ENCODE measurements at regions not wholly inside any gene's neighbourhood (a gene's known extent, or its start where the extent isn't known, plus 50 kb on each side); places are given as distances from the start of the nearest gene placed in this dataset.

- Histone ChIP-seq H3K4me2 (ENCODE audit: low read depth, low read length) (no peak overlapping the region), H3K9me2 (replicated peaks; ENCODE audit: insufficient read depth, low read length) (no peaks in the 10 kb centered on the region), H3K27ac (ENCODE audit: low read length) (no peak overlapping the region), H2AFZ (ENCODE audit: low read length) (no peak overlapping the region), H3K9ac (ENCODE audit: low read length) (no peak overlapping the region), H3K4me3 (ENCODE audit: low read length) (no peak overlapping the region), H3F3A (ENCODE audit: insufficient read depth, low read length) (no peaks in the 10 kb centered on the region), H3K27me3 (replicated peaks; ENCODE audit: insufficient read depth, low read length) (no peaks in the 10 kb centered on the region), H3K4me1 (ENCODE audit: low read length) (no peaks in the 10 kb centered on the region), H3K36me3 (replicated peaks; ENCODE audit: insufficient read depth, low read length) (no peaks in the 10 kb centered on the region), H4K20me1 (ENCODE audit: insufficient read depth, low read length) (no peaks in the 10 kb centered on the region), H3K9me3 (replicated peaks; ENCODE audit: insufficient read depth, low read length) (no peaks in the 10 kb centered on the region), H3K79me2 (ENCODE audit: low read length) (no peaks in the 10 kb centered on the region)
- no peak for TF ChIP-seq EZH2phosphoT487 (IDR thresholded peaks at IDR 0.05; ENCODE audit: low read length)
- TF ChIP-seq EZH2 (optimal IDR thresholded peaks at IDR 0.05; ENCODE audit: low read depth, low read length), result no peak
- TF ChIP-seq CTCF (IDR thresholded peaks at IDR 0.05; ENCODE audit: low read length), result no peak
- DNase-seq, result no peak
Measured at GRCh38 chr10:91137011-91137643, 83.3 kb upstream of the PCGF5 start.

GRCh38 chr10:91137822-91138221, 82.6 kb upstream of the PCGF5 start:
- Histone ChIP-seq H4K20me1 (ENCODE audit: insufficient read depth, low read length) (no peaks in the 10 kb centered on the region), H3K9me2 (replicated peaks; ENCODE audit: insufficient read depth, low read length) (no peaks in the 10 kb centered on the region), H3K9ac (ENCODE audit: low read length) (no peak overlapping the region), H3K36me3 (replicated peaks; ENCODE audit: insufficient read depth, low read length) (no peaks in the 10 kb centered on the region), H3K79me2 (ENCODE audit: low read length) (no peaks in the 10 kb centered on the region), H3F3A (ENCODE audit: insufficient read depth, low read length) (no peaks in the 10 kb centered on the region), H3K27ac (ENCODE audit: low read length) (no peak overlapping the region), H3K4me3 (ENCODE audit: low read length) (no peak overlapping the region), H3K27me3 (replicated peaks; ENCODE audit: insufficient read depth, low read length) (no peaks in the 10 kb centered on the region), H2AFZ (ENCODE audit: low read length) (no peak overlapping the region), H3K4me1 (ENCODE audit: low read length) (no peaks in the 10 kb centered on the region), H3K9me3 (replicated peaks; ENCODE audit: insufficient read depth, low read length) (no peaks in the 10 kb centered on the region), H3K4me2 (ENCODE audit: low read depth, low read length) (no peak overlapping the region)
- TF ChIP-seq EZH2phosphoT487 (IDR thresholded peaks at IDR 0.05; ENCODE audit: low read length), result no peak
- TF ChIP-seq EZH2 (optimal IDR thresholded peaks at IDR 0.05; ENCODE audit: low read depth, low read length), result no peak
- no peak for TF ChIP-seq CTCF (IDR thresholded peaks at IDR 0.05; ENCODE audit: low read length)
- DNase-seq, result no peak

- TF ChIP-seq EZH2 (optimal IDR thresholded peaks at IDR 0.05; ENCODE audit: low read depth, low read length), result no peak
- TF ChIP-seq CTCF (IDR thresholded peaks at IDR 0.05; ENCODE audit: low read length), result no peak
- no peak for TF ChIP-seq EZH2phosphoT487 (IDR thresholded peaks at IDR 0.05; ENCODE audit: low read length)
- H3K9ac ChIP-seq (ENCODE audit: low read length), result no peak overlapping the region
- no peak overlapping the region for H3K27ac ChIP-seq (ENCODE audit: low read length)
- no peak for DNase-seq
- H3K4me3 ChIP-seq (ENCODE audit: low read length), result no peak overlapping the region
- H3K27me3 ChIP-seq (replicated peaks; ENCODE audit: insufficient read depth, low read length), result no peaks in the 10 kb centered on the region
- H3K9me2 ChIP-seq (replicated peaks; ENCODE audit: insufficient read depth, low read length), result no peaks in the 10 kb centered on the region
- H3K79me2 ChIP-seq (ENCODE audit: low read length), result no peaks in the 10 kb centered on the region
- H4K20me1 ChIP-seq (ENCODE audit: insufficient read depth, low read length), result no peaks in the 10 kb centered on the region
- no peaks in the 10 kb centered on the region for H3F3A ChIP-seq (ENCODE audit: insufficient read depth, low read length)
- no peak overlapping the region for H3K4me2 ChIP-seq (ENCODE audit: low read depth, low read length)
- no peak overlapping the region for H2AFZ ChIP-seq (ENCODE audit: low read length)
- no peaks in the 10 kb centered on the region for H3K36me3 ChIP-seq (replicated peaks; ENCODE audit: insufficient read depth, low read length)
- H3K9me3 ChIP-seq (replicated peaks; ENCODE audit: insufficient read depth, low read length), result no peaks in the 10 kb centered on the region
- H3K4me1 ChIP-seq (ENCODE audit: low read length), result no peaks in the 10 kb centered on the region
Measured at GRCh38 chr10:91140995-91141549, 79.4 kb upstream of the PCGF5 start.
